GM21529 (cell line): ENCODE measurements at regions not wholly inside any gene's neighbourhood (a gene's known extent, or its start where the extent isn't known, plus 50 kb on each side); places are given as distances from the start of the nearest gene placed in this dataset.
"Not testable (repeated sequence)": the region's sequence is repeated elsewhere in the genome, so short reads cannot be mapped to it uniquely, and the experiment has no call there.

Experiments
- ATAC-seq: cut with Tn5 transposase; IDR thresholded peaks from one replicate; pipeline ENCODE4 v1.9.1; 2021; ENCODE audit not compliant: unreplicated experiment

DNA sequence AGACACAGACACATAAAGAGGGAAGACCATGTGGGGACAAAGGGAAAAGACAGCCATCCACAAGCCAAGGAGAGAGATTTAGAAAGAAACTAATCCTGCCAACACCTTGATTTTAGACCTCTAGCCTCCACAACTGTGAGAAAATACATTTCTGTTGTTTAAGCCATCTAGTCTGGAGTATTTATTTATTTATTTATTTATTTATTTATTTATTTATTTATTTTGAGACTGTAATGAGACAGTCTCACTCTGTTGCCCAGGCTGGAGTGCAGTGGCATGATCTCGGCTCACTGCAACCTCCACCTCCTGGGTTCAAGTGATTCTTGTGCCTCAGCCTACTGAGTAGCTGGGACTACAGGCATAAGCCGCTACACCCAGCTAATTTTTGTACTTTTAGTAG is 259.3 kb downstream of the PARM1 start:
- ATAC-seq, result not testable (repeated sequence)

- no peak for ATAC-seq
Measured at GRCh38 chr4:75189711-75190335, 256.9 kb downstream of the PARM1 start.

- peak; percentile 96 for ATAC-seq
Measured at GRCh38 chr4:75180790-75181776, 248.2 kb downstream of the PARM1 start.

DNA sequence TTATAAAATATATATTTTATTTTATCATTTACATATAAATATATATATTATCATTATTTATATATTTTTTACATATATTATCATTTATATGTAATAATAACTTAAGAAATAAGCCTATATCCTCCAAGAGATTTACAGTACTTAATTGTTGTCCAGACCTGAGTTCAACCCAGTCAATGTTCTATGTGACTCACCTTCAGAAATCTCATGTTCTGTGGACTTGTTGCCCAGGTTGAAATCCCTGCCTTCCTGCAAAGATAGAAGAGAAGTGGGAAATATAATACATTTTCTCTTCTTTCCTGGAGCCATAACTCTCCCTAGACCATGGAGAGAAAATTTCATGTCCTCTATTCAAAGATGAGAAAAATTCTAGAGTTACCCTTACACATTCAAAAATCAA is 247.3 kb downstream of the PARM1 start:
- ATAC-seq, result no peak

DNA sequence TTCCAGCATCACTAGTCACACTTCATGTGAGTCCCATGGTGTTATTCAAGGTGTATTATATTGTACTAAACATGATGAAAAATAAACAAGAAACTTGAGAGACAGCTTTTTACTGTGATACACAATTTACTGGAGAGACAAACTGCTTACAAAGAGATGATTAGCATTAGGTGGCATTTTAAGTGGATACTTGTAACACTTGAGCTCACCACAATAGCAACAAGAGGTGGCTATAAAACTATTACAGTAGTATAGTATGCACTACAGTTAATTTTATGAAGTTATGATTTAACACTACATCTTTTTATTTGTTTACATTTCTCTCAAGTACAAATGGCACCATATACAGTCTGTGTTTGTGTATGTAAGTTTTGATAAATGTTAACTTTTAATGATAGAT is 246.6 kb downstream of the PARM1 start:
- no peak for ATAC-seq

DNA sequence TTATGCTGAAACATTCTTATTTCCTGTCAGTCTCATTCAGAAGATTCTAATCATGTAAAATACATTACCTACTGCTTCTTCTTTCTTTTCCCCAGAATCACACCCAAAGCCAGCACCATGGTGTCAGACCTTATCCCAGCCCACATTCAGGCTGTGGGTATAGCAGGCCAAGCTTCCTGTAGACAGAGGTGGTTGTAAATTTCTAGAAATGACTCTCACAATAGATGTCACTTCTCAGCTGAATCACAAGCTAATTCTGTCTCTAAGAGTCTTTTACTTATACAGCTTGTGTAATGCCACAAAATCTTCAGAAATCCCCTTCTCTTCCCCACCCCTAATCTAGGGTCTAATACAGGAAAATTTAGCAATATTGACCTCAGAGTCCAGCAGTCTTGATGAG is 239.6 kb downstream of the PARM1 start:
- ATAC-seq, result peak; percentile 98

DNA sequence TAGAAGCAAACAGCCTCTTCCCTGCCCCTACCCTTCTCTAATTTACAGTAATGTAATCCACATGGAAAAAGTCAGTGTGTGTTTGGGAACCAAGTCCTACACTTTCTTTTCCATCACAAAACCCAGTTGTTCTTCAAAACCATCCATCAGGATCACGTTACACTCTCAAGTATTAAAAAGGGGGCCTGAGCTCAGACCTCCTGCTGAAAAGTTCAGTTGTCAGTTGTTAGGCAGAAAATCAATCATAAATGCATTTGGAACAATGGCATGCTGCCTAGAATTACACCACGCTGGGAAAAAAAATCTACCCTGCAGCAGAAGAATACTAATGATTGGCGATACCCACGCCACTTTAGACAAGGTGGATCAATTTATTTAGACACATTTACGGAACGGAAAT is 236.5 kb downstream of the PARM1 start:
- ATAC-seq, result no peak

- ATAC-seq, result no peak
Measured at GRCh38 chr4:75169020-75169419, 236.1 kb downstream of the PARM1 start.

- no peak for ATAC-seq
Measured at GRCh38 chr4:75168548-75168947, 235.6 kb downstream of the PARM1 start.

DNA sequence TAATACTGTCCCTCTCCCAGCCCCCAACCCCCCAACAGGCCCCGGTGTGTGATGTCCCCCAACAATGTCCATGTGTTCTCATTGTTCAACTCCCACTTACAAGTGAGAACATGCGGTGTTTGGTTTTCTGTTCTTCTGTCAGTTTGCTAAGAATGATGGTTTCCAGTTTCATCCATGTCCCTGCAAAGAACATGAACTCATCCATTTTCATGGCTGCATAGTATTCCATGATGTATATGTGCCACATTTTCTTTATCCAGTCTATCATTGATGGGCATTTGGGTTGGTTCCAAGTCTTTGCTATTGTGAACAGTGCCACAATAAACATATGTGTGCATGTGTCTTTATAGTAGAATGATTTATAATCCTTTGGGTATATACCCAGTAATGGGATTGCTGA is 232.2 kb downstream of the PARM1 start:
- ATAC-seq, result not testable (repeated sequence)

GRCh38 chr4:75158451-75158850 is 225.5 kb downstream of the PARM1 start:
- no peak for ATAC-seq

GRCh38 chr4:75154994-75155393 is 222.1 kb downstream of the PARM1 start:
- ATAC-seq, result no peak

DNA sequence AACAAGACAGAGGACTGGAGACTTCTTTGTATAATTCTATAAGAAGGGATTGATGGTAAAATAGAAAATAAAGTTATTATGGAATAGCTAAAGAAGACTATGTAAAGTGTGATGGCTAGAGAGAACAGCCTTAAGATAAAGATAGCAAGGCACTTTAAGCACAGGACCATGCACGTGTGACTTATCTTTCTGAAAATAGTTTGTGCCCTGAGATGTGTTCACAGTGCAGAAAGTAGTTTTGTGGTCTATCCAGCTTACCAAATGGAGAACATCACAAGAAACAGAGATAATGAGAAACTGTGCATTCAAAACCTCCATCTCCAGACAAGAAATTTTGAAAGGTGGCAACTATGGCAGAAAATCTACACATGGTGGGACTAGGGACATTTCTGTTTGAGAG is 213.3 kb downstream of the PARM1 start:
- no peak for ATAC-seq

DNA sequence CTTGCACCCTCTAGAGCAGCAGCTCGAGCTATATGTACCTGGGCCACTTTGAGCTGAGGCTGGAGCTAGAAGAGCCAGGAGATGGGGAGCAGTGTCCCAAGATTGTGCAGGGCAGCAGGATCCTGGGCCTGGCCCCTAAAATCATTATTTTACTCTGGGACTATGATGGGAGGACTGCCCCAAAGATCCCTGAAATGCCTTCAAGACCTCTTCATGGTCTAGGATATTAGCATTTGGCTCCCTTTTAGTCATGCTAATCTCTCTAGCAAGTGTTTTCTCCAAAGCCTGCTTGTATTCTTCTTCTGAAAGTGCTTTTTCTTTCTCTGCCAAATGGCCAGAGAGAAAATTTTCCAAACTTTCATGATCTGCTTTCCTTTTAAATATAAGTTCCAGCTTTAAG is 211.6 kb downstream of the PARM1 start:
- no peak for ATAC-seq

DNA sequence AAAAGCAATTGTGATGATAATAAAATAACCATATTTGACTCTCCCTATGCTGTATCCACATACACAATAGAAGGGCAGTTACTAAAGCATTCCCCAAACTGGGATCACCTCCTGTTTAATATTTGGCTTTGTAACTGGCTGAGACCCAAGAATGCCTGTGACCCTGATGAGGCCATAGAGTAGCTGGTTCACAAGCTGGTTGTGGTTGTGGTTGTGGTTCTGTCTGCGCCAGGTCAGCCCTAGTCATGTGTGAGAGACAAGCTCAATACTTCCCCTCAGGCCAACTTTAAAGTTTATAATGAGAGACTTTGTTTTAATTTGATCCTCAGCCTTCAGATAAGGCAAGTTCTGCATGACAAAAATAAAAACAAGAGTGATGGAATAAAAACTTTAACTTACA is 209.9 kb downstream of the PARM1 start:
- no peak for ATAC-seq

GRCh38 chr4:75142382-75142781 is 209.5 kb downstream of the PARM1 start:
- no peak for ATAC-seq

- no peak for ATAC-seq
Measured at GRCh38 chr4:75141162-75141561, 208.2 kb downstream of the PARM1 start.

DNA sequence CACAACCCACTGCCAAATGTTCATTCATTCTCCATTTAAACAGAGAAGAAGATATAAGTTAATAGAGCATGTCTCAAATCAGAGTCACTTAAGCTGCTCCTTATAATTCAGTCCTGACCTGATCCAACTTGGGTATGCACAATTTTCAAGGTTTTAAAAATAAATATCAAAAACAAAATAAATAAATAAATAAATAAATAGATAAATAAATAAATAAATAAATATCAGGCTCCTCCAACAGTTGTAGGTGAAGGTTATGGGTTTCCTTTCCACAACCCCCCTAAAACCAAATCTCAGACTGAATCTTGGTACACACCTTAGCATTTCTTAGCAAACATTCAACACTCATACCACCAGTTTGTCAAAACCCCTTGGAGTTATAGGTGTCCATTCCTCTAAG is 204.4 kb downstream of the PARM1 start:
- no peak for ATAC-seq

DNA sequence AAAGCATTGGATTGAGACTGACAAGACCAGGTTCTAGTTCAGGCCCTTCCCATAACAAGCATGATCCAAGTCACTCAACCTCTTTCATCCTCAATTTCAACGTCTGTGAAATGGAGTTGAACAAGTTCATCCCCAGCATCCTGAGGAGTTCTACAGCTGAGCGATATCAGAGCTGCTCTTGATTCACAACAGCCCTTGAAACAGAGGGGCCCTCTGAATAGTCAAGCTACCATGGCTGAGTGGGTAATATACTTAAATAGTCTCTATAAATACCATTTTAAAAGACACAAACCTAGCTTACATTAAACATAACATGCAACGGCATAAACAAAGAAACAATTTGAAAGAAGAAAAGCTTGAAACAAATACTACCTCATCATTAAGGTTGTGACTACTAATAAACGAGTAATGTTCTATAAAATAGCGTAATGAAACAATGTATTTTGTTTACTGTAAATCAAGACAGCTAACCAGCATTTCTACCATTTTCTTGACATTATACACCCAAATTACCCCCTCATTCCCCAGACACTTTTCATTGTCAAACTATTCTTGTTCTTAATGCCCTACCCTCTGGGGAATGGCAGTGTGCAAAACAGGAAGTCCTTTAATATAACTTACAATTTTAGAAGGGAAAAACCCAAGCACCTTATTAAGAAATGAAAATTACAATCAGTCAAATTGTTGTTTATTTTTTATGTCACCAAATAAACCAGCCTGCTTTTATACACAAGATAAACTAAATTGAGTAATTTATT is 202.3 kb downstream of the PARM1 start:
- peak; percentile 71 for ATAC-seq

DNA sequence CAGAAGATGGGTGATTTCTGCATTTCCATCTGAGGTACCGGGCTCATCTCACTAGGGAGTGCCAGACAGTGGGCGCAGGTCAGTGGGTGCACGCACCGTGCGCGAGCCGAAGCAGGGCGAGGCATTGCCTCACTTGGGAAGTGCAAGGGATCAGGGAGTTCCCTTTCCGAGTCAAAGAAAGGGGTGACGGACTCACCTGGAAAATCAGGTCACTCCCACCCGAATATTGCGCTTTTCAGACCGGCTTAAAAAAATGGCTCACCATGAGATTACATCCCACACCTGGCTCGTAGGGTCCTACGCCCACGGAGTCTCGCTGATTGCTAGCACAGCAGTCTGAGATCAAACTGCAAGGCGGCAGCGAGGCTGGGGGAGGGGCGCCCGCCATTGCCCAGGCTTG is 194.0 kb downstream of the PARM1 start:
- ATAC-seq, result not testable (repeated sequence)

DNA sequence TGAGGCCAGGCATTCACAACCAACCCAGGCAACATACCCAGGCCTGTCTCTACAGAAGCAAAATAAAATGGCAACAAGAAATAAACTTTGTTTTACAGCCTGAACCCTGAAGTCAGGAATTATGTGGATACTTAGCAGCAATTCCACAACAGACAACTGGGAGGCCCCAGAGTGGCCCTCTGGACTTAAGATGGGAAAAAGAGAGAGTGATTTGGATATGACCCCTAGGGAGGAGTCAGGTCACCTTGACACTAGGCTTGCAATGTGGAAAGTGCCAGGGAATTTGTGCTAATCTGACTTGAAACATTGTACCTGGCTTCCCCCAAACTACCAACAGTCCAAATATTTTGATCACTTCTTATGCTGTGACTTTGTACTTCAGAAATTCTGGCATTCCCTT is 193.1 kb downstream of the PARM1 start:
- ATAC-seq, result no peak
